ENCODE measurements at regions not wholly inside any gene's neighbourhood (a gene's known extent, or its start where the extent isn't known, plus 50 kb on each side); places are given as distances from the start of the nearest gene placed in this dataset.

GRCh38 chr4:98775672-98776071, 117.3 kb upstream of the TSPAN5 start:
- Histone ChIP-seq H3K36me3 (ENCODE audit: low read depth) (no peaks in the 10 kb centered on the region), H3K79me2 (ENCODE audit: low read depth) (no peaks in the 10 kb centered on the region), H3K4me1 (replicated peaks; ENCODE audit: insufficient read depth) (peaks cover 18% of the 10 kb centered on the region), H3K4me2 (no peak overlapping the region), H3F3A (ENCODE audit: insufficient read depth, low read depth) (0 out of 2 replicates have a peak, but pooled peaks cover 8% of the 10 kb centered on the region), H3K27me3 (ENCODE audit: insufficient read depth, low read depth) (no peaks in the 10 kb centered on the region), H3K9me2 (ENCODE audit: insufficient read depth) (no peaks in the 10 kb centered on the region), H3K4me3 (no peak overlapping the region), H3K9me3 (ENCODE audit: insufficient read depth, low read depth) (0 out of 2 replicates have a peak, but pooled peaks cover 3% of the 10 kb centered on the region), H4K20me1 (ENCODE audit: insufficient read depth) (no peaks in the 10 kb centered on the region), H3K27ac (no peak overlapping the region), H2AFZ (no peak overlapping the region)
- ChIA-PET POLR2A (ENCODE audit: unreplicated experiment) (no interaction called here), CTCF (no interaction called here)
- no TSS peak for BruUV-seq (replicated peaks)
- TF ChIP-seq EZH2 (IDR thresholded peaks at IDR 0.05; ENCODE audit: low read depth) (no peak), CTCF (conservative IDR thresholded peaks at IDR 0.05) (no peak)
- no peak for DNase-seq
- intact Hi-C loops (cut with micrococcal nuclease; ENCODE audit: unreplicated experiment) = no loop called here

DNA sequence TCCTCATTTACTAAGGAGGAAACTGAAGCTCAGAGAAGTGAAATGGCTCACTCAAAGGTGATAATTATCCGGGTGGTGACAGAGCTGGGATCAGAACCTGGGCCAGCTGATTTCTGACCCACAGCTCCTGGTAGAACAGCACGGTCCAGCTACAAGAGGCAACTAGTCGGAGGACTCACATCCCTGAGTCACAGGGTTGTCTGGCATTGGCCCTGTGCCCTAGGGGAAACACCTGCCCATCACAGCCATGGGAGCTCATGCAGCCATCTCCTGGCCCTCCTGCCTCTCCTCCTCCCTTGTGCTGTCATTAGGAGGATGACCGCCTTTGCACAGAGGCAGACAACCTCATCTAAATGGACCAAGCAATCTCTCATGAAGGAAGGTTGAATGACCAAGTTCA, 115.2 kb upstream of the TSPAN5 start:
- H3K27ac ChIP-seq = no peak overlapping the region
- no peak for TF ChIP-seq EZH2 (IDR thresholded peaks at IDR 0.05; ENCODE audit: low read depth)
- no peak for TF ChIP-seq CTCF (conservative IDR thresholded peaks at IDR 0.05)
- H3F3A ChIP-seq (ENCODE audit: insufficient read depth, low read depth) = 0 out of 2 replicates have a peak, but pooled peaks cover 7% of the 10 kb centered on the region
- no peaks in the 10 kb centered on the region for H3K36me3 ChIP-seq (ENCODE audit: low read depth)
- DNase-seq = no peak
- H3K9me2 ChIP-seq (ENCODE audit: insufficient read depth) = no peaks in the 10 kb centered on the region
- 0 out of 2 replicates have a peak, but pooled peaks cover 3% of the 10 kb centered on the region for H3K9me3 ChIP-seq (ENCODE audit: insufficient read depth, low read depth)
- peaks cover 13% of the 10 kb centered on the region for H3K4me1 ChIP-seq (replicated peaks; ENCODE audit: insufficient read depth)
- no peaks in the 10 kb centered on the region for H3K27me3 ChIP-seq (ENCODE audit: insufficient read depth, low read depth)
- BruUV-seq (replicated peaks) = no TSS peak
- intact Hi-C loops (cut with micrococcal nuclease; ENCODE audit: unreplicated experiment) = no loop called here
- no peak overlapping the region for H3K4me3 ChIP-seq
- ChIA-PET POLR2A (ENCODE audit: unreplicated experiment) (no interaction called here), CTCF (no interaction called here)
- no peaks in the 10 kb centered on the region for H3K79me2 ChIP-seq (ENCODE audit: low read depth)
- H4K20me1 ChIP-seq (ENCODE audit: insufficient read depth) = no peaks in the 10 kb centered on the region
- H3K4me2 ChIP-seq = no peak overlapping the region
- H2AFZ ChIP-seq = no peak overlapping the region; the same call in 1 of the 2 replicates

DNA sequence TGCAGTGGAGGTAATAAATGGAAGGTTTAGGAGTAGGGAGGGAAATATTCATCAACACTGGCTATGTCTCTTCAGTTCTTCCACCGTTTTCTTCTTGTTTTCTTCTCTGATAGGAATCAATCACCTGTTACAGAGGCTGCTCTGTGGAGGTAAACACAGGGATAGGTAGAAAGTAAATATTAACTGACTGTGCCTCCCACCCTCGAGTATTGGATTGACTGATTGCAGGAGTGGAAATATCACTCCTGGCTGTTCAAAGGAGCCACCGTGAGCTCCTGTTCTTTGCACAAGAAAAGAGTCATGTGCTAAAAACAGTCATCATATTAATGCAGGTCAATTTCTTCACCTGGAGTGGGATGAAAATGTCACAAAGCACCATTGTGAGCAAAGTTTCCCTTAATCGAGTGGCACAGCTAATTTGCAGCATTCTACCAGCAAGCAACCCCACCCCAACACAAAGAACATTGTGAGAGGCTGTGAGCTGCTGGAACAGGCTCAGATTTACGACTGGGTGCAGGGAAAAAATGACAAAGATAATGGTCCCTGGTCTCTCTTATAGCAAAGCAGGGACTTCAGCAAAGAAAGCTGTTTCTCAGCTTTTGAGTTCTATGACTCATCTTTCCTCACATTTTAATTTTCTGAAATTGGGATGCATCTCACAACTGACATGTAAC, 113.7 kb upstream of the TSPAN5 start:
- 0 out of 2 replicates have a peak, but pooled peaks cover 3% of the 10 kb centered on the region for H3K9me3 ChIP-seq (ENCODE audit: insufficient read depth, low read depth)
- H2AFZ ChIP-seq = no peak overlapping the region
- TF ChIP-seq CTCF (conservative IDR thresholded peaks at IDR 0.05) = no peak
- no peak for TF ChIP-seq EZH2 (IDR thresholded peaks at IDR 0.05; ENCODE audit: low read depth)
- no peaks in the 10 kb centered on the region for H4K20me1 ChIP-seq (ENCODE audit: insufficient read depth)
- H3F3A ChIP-seq (ENCODE audit: insufficient read depth, low read depth) = no peaks in the 10 kb centered on the region
- BruUV-seq (replicated peaks) = no TSS peak
- CTCF ChIA-PET = no interaction called here
- no peaks in the 10 kb centered on the region for H3K27me3 ChIP-seq (ENCODE audit: insufficient read depth, low read depth)
- DNase-seq = no peak
- no peaks in the 10 kb centered on the region for H3K9me2 ChIP-seq (ENCODE audit: insufficient read depth)
- H3K4me2 ChIP-seq = no peak overlapping the region
- POLR2A ChIA-PET (ENCODE audit: unreplicated experiment) = no interaction called here
- no peaks in the 10 kb centered on the region for H3K36me3 ChIP-seq (ENCODE audit: low read depth)
- no peaks in the 10 kb centered on the region for H3K79me2 ChIP-seq (ENCODE audit: low read depth)
- intact Hi-C loops (cut with micrococcal nuclease; ENCODE audit: unreplicated experiment) = no loop called here
- H3K4me1 ChIP-seq (replicated peaks; ENCODE audit: insufficient read depth) = no peaks in the 10 kb centered on the region; the same call in 1 of the 2 replicates
- no peak overlapping the region for H3K4me3 ChIP-seq
- H3K27ac ChIP-seq = no peak overlapping the region

Data from PC-9 (cell line).